HEK293 (cell line): ENCODE measurements at regions not wholly inside any gene's neighbourhood (a gene's known extent, or its start where the extent isn't known, plus 50 kb on each side); places are given as distances from the start of the nearest gene placed in this dataset.
A peak's percentile ranks its signal among the peaks of the same experiment; 100 is the strongest.

Experiments
- CTCF ChIA-PET: fragments of 350-600 bp; formaldehyde crosslinking; extraction: SDS; loops from one replicate; lab custom pipeline; 2021; ENCODE audit warnings: antibody characterized with exemption; lab: Yijun Ruan, JAX
- POLR2A ChIA-PET: fragments of 300-600 bp; formaldehyde crosslinking; extraction: SDS; loops from one replicate; lab custom pipeline; 2020; ENCODE audit warnings: antibody characterized with exemption, inconsistent platforms; lab: Yijun Ruan, JAX
- H3K27ac ChIP-seq: fragments of 200-500 bp; sonication (Bioruptor generic); 2 replicates; pipeline ENCODE4 v1.5.1; 2014; ENCODE audit warnings: low read depth, low read length, control low read depth, inconsistent platforms; ENCODE audit errors: extremely low read depth
- H3K36me3 ChIP-seq, 2 experiments: fragments of 200-500 bp in 1 of 2; sonication (Bioruptor generic) in 1 of 2; 1 replicate in 1 of 2; 2 replicates in 1 of 2; pipeline ENCODE4 v1.5.1; 2014 to 2017; ENCODE audit warnings: inconsistent platforms in 2 of 2, low read length in 2 of 2; ENCODE audit not compliant: control insufficient read depth in 2 of 2, insufficient read depth in 1 of 2
- H3K4me1 ChIP-seq: fragments of 200-500 bp; sonication (Bioruptor generic); 2 replicates; pipeline ENCODE4 v1.5.1; 2014; ENCODE audit warnings: mild to moderate bottlenecking, low read length, inconsistent platforms; ENCODE audit not compliant: control insufficient read depth, insufficient read depth
- H3K4me3 ChIP-seq: 2 replicates; pipeline ENCODE4 v1.5.1; 2011; ENCODE audit warnings: low read depth, mild to moderate bottlenecking, control low read depth, low read length, moderate library complexity
- H3K9me3 ChIP-seq: fragments of 200-500 bp; sonication (Bioruptor generic); 2 replicates; pipeline ENCODE4 v1.5.1; 2014; ENCODE audit warnings: low read depth, low read length, inconsistent platforms; ENCODE audit not compliant: control insufficient read depth, insufficient read depth
- KLF1 ChIP-seq: fragments of 450-650 bp; formaldehyde crosslinking; IDR thresholded peaks from 2 replicates; pipeline ENCODE4 v1.5.1; 2016; ENCODE audit warnings: missing biosample characterization, missing genetic modification characterization
- OVOL3 ChIP-seq: fragments of 450-650 bp; formaldehyde crosslinking; IDR thresholded peaks from 2 replicates; pipeline ENCODE4 v1.5.1; 2016; ENCODE audit warnings: missing biosample characterization, missing genetic modification characterization
- SP2 ChIP-seq: fragments of 450-650 bp; formaldehyde crosslinking; IDR thresholded peaks from 2 replicates; pipeline ENCODE4 v1.5.1; 2016; ENCODE audit warnings: missing biosample characterization, missing genetic modification characterization
- ZBTB1 ChIP-seq: fragments of 450-650 bp; formaldehyde crosslinking; IDR thresholded peaks from 2 replicates; pipeline ENCODE4 v1.5.1; 2016; ENCODE audit warnings: missing biosample characterization, missing genetic modification characterization
- ZFP37 ChIP-seq: fragments of 450-650 bp; formaldehyde crosslinking; IDR thresholded peaks from 2 replicates; pipeline ENCODE4 v1.5.1; 2016; ENCODE audit warnings: missing biosample characterization, missing genetic modification characterization
- ZNF146 ChIP-seq: fragments of 450-650 bp; formaldehyde crosslinking; IDR thresholded peaks from 2 replicates; pipeline ENCODE4 v1.5.1; 2016; ENCODE audit warnings: missing biosample characterization, missing genetic modification characterization
- ZNF157 ChIP-seq: fragments of 450-650 bp; formaldehyde crosslinking; IDR thresholded peaks from 2 replicates; pipeline ENCODE4 v1.5.1; 2016; ENCODE audit warnings: missing biosample characterization, missing genetic modification characterization
- ZNF221 ChIP-seq: fragments of 450-650 bp; formaldehyde crosslinking; IDR thresholded peaks from 2 replicates; pipeline ENCODE4 v1.5.1; 2017; ENCODE audit warnings: missing biosample characterization, missing genetic modification characterization, borderline replicate concordance
- ZNF223 ChIP-seq: fragments of 450-650 bp; formaldehyde crosslinking; IDR thresholded peaks from 2 replicates; pipeline ENCODE4 v1.5.1; 2016; ENCODE audit warnings: missing biosample characterization, missing genetic modification characterization
- ZNF239 ChIP-seq: fragments of 450-650 bp; formaldehyde crosslinking; IDR thresholded peaks from 2 replicates; pipeline ENCODE4 v1.5.1; 2016; ENCODE audit warnings: missing biosample characterization, missing genetic modification characterization
- ZNF24 ChIP-seq: fragments of 450-650 bp; formaldehyde crosslinking; IDR thresholded peaks from 2 replicates; pipeline ENCODE4 v1.5.1; 2016; ENCODE audit warnings: missing biosample characterization, missing genetic modification characterization
- ZNF266 ChIP-seq: fragments of 450-650 bp; formaldehyde crosslinking; IDR thresholded peaks from 2 replicates; pipeline ENCODE4 v1.5.1; 2016; ENCODE audit warnings: missing biosample characterization, missing genetic modification characterization, low read depth
- ZNF274 ChIP-seq, 2 experiments: fragments of 200-500 bp in 1 of 2; fragments of 450-650 bp in 1 of 2; sonication (Bioruptor generic) in 1 of 2; formaldehyde crosslinking in 1 of 2; IDR thresholded peaks; 2 replicates each; pipeline versions ENCODE4 v1.5.1 to v1.6.1; 2014 to 2016; ENCODE audit warnings: borderline replicate concordance in 1 of 2, inconsistent platforms in 1 of 2, low read length in 1 of 2, missing biosample characterization in 1 of 2, missing genetic modification characterization in 1 of 2
- ZNF302 ChIP-seq: fragments of 450-650 bp; formaldehyde crosslinking; IDR thresholded peaks from 2 replicates; pipeline ENCODE4 v1.5.1; 2016; ENCODE audit warnings: missing biosample characterization, missing genetic modification characterization, low read depth
- ZNF548 ChIP-seq: fragments of 450-650 bp; formaldehyde crosslinking; IDR thresholded peaks from 2 replicates; pipeline ENCODE4 v1.5.1; 2016; ENCODE audit warnings: missing biosample characterization, missing genetic modification characterization
- ZNF558 ChIP-seq: fragments of 450-650 bp; formaldehyde crosslinking; IDR thresholded peaks from 2 replicates; pipeline ENCODE4 v1.5.1; 2016; ENCODE audit warnings: missing biosample characterization, missing genetic modification characterization
- ZNF626 ChIP-seq: fragments of 450-650 bp; sonication (Bioruptor Pico); formaldehyde crosslinking; IDR thresholded peaks from 2 replicates; pipeline ENCODE4 v1.5.1; 2018; ENCODE audit warnings: missing biosample characterization, missing genetic modification characterization, inconsistent platforms
- ZNF843 ChIP-seq: fragments of 450-650 bp; formaldehyde crosslinking; IDR thresholded peaks from 2 replicates; pipeline ENCODE4 v1.5.1; 2016; ENCODE audit warnings: missing biosample characterization, missing genetic modification characterization
- ZSCAN23 ChIP-seq: fragments of 450-650 bp; formaldehyde crosslinking; IDR thresholded peaks from 2 replicates; pipeline ENCODE4 v1.5.1; 2016; ENCODE audit warnings: missing biosample characterization, missing genetic modification characterization
- TF ChIP-seq, protein P1 (sequence below): fragments of 450-650 bp; formaldehyde crosslinking; IDR thresholded peaks from 2 replicates; pipeline ENCODE4 v1.5.1; 2016; ENCODE audit warnings: missing biosample characterization, missing genetic modification characterization, low read depth
- TF ChIP-seq, protein P2 (sequence below): fragments of 450-650 bp; formaldehyde crosslinking; IDR thresholded peaks from 2 replicates; pipeline ENCODE4 v1.5.1; 2016; ENCODE audit warnings: missing biosample characterization, missing genetic modification characterization

DNA sequence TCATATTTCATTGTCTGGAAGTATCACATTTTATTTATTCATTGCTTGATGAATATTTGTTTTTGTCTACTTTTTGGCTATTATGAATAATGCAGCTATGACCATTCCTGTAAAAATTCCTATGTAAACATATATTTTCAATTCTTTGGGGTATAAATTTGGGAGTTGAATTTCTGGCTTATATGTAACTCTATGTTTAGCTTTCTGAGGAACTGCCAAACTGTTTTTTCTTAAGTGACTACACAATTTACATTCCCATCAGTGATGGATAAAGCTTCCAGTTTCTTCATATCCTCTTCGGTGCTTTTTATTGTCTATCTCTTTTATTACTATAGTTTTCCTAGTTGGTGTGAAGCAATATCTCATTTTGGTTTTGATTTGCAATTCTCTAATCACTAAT lies 115.6 kb upstream of the CXCL12 start:
- TF ChIP-seq ZNF157 (tag by site-specific recombination), result no peak
- CTCF ChIA-PET, result interaction anchor here (1.0 kb wide), 1 partner anchor 17 kb away, joined by 3 read pairs; no protein-coding TSS in a partner anchor
- no peaks in the 10 kb centered on the region for H3K36me3 ChIP-seq
- H3K9me3 ChIP-seq, result no peaks in the 10 kb centered on the region
- no peaks in the 10 kb centered on the region for H3K4me1 ChIP-seq
- POLR2A ChIA-PET, result no interaction called here
- H3K27ac ChIP-seq, result no peak overlapping the region
- no peak overlapping the region for H3K4me3 ChIP-seq

DNA sequence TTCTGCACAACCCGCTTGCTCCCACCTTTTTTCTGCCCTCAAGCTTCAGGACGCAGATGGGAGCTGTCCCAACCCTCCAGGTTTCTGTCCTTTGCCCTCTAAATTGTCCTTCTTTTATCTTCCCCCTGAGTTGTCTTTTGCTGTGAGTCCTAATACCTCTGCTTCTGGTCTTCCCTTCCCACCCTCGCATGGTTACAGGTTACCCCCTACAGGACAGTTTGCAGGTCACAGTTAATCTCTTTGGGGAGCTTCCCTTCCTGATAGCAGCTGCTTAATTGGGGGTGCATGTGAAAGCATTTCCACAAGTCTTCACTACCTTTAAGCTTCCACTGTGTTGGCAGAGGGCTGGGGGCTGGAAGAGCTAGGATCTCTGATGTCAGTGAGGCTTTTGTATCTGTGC lies 121.5 kb upstream of the CXCL12 start:
- H3K27ac ChIP-seq, result no peak overlapping the region
- TF ChIP-seq ZNF266 (tag by site-specific recombination) (no peak), KLF1 (no peak), ZNF24 (tag by site-specific recombination) (no peak), ZNF843 (tag by site-specific recombination) (no peak), ZNF146 (tag by site-specific recombination) (no peak), OVOL3 (no peak)
- H3K4me3 ChIP-seq, result no peak overlapping the region
- H3K9me3 ChIP-seq, result no peaks in the 10 kb centered on the region
- no peaks in the 10 kb centered on the region for H3K4me1 ChIP-seq
- ChIA-PET CTCF (interaction anchor here (1.1 kb wide), 1 partner anchor 817 kb away, joined by 3 read pairs; no protein-coding TSS in a partner anchor), POLR2A (no interaction called here)
- no peaks in the 10 kb centered on the region for H3K36me3 ChIP-seq

DNA sequence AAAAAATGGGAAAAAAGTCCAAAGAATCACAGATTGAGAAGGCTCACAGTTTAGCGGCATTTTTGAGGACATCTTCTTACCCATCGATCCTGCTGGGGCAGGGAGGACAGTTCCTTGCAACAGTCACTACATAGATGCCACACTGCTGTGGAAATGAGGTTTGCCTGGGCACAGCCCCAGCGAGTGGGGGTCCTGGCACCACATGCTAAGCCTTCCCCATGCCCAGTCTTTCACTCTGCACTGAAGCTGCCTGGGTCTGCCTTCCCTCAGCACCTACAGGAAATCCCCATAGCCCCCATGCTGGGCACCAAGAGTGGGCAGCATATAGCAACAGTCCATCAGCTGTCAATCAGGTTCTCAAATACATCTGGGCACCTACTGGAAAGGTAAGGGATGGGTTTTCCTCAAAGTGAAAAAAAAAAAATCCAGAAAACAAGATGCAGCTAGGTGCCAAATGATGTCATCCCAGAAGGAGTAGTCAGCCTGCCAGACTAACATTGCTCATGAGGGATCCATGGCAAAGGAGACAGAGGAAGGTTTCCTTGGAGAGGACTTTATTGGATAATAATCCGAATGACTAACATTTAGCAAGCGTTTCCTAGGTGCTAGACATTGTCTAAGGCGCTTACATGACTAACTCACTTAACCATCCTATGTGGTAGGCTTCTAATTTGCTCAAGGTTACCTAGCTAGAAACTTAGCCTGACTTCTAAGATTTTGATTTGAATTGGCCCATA lies 125.7 kb upstream of the CXCL12 start:
- Histone ChIP-seq H3K4me1 (no peaks in the 10 kb centered on the region; the same call in 1 of the 2 replicates), H3K9me3 (no peaks in the 10 kb centered on the region), H3K27ac (no peak overlapping the region), H3K36me3 (no peaks in the 10 kb centered on the region), H3K4me3 (no peak overlapping the region)
- ChIA-PET CTCF (no interaction called here), POLR2A (no interaction called here)
- TF ChIP-seq ZNF221 (tag by site-specific recombination), result no peak
- TF ChIP-seq, protein P1, sequence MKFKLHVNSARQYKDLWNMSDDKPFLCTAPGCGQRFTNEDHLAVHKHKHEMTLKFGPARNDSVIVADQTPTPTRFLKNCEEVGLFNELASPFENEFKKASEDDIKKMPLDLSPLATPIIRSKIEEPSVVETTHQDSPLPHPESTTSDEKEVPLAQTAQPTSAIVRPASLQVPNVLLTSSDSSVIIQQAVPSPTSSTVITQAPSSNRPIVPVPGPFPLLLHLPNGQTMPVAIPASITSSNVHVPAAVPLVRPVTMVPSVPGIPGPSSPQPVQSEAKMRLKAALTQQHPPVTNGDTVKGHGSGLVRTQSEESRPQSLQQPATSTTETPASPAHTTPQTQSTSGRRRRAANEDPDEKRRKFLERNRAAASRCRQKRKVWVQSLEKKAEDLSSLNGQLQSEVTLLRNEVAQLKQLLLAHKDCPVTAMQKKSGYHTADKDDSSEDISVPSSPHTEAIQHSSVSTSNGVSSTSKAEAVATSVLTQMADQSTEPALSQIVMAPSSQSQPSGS (tag by site-specific recombination), result peak; percentile 79

DNA sequence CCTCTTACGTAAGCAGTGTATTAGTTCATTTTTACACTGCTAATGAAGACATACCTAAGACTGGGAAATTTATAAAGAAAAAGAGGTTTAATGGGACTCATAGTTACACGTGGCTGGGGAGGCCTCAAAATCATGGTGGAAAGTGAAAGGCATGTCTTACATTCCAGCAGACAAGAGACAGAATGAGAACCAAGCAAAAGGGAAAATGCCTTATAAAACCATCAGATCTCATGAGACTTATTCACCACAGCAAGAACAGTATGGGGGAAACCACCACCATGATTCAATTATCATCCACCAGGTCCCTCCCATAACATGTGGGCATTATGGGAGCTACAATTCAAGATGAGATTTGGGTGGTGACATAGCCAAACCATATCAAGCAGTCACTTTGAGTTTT lies 126.3 kb upstream of the CXCL12 start:
- H3K4me1 ChIP-seq, result no peaks in the 10 kb centered on the region; the same call in 1 of the 2 replicates
- no peaks in the 10 kb centered on the region for H3K36me3 ChIP-seq
- no peak overlapping the region for H3K4me3 ChIP-seq
- ChIA-PET POLR2A (no interaction called here), CTCF (no interaction called here)
- TF ChIP-seq ZNF239 (tag by site-specific recombination), result no peak
- TF ChIP-seq ZFP37 (tag by site-specific recombination), result no peak
- TF ChIP-seq, protein P2, sequence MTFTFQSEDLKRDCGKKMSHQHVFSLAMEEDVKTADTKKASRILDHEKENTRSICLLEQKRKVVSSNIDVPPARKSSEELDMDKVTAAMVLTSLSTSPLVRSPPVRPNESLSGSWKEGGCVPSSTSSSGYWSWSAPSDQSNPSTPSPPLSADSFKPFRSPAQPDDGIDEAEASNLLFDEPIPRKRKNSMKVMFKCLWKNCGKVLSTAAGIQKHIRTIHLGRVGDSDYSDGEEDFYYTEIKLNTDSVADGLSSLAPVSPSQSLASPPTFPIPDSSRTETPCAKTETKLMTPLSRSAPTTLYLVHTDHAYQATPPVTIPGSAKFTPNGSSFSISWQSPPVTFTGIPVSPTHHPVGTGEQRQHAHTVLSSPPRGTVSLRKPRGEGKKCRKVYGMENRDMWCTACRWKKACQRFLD (tag by site-specific recombination), result no peak
- TF ChIP-seq ZNF626 (tag by site-specific recombination), result no peak
- TF ChIP-seq ZNF274 (IDR thresholded peaks at IDR 0.05; ENCODE audit: low read length), result no peak
- no peak for TF ChIP-seq ZNF274 (tag by site-specific recombination; IDR thresholded peaks at IDR 0.05; ENCODE audit: borderline replicate concordance)
- no peak for TF ChIP-seq SP2 (tag by site-specific recombination)
- TF ChIP-seq ZNF302 (tag by site-specific recombination), result no peak
- no peak for TF ChIP-seq ZNF548 (tag by site-specific recombination)
- no peak for TF ChIP-seq ZSCAN23 (tag by site-specific recombination)
- no peak for TF ChIP-seq ZNF223 (tag by site-specific recombination)
- TF ChIP-seq ZNF558, result no peak
- no peak for TF ChIP-seq ZBTB1 (tag by site-specific recombination)
- H3K27ac ChIP-seq, result no peak overlapping the region
- H3K9me3 ChIP-seq, result no peaks in the 10 kb centered on the region
